CD4-positive, alpha-beta memory T cell (primary cell): ENCODE measurements at regions not wholly inside any gene's neighbourhood (a gene's known extent, or its start where the extent isn't known, plus 50 kb on each side); places are given as distances from the start of the nearest gene placed in this dataset.

Experiments
- CTCF ChIA-PET: fragments of 350-600 bp; sonication (Branson Sonifier 250); formaldehyde crosslinking; loops from one replicate; lab custom pipeline; 2021; ENCODE audit warnings: inconsistent platforms; ENCODE audit not compliant: partially characterized antibody; lab: Charles Lee
- POLR2A ChIA-PET: fragments of 350-600 bp; sonication (Branson Sonifier 250); formaldehyde crosslinking; loops from one replicate; lab custom pipeline; 2021; ENCODE audit not compliant: partially characterized antibody; lab: Charles Lee
- DNase-seq, 5 donors: peaks; one replicate each; pipeline versions ENCODE4 v3.0.0 to v3.0.0-alpha.2; 2020 to 2022; ENCODE audit warnings: mixed read lengths in 1 of 5
- H3K27ac ChIP-seq: one replicate; pipeline ENCODE4 v1.7.0; 2013; ENCODE audit warnings: low read depth, low read length
- H3K27me3 ChIP-seq: 2 replicates; pipeline ENCODE4 v1.7.0; 2013; ENCODE audit warnings: mild to moderate bottlenecking, low read length, moderate library complexity; ENCODE audit not compliant: insufficient read depth
- H3K36me3 ChIP-seq: 2 replicates; pipeline ENCODE4 v1.7.0; 2013; ENCODE audit warnings: mild to moderate bottlenecking, low read length, moderate library complexity; ENCODE audit not compliant: insufficient read depth
- H3K4me1 ChIP-seq: 2 replicates; pipeline ENCODE4 v1.7.0; 2013; ENCODE audit warnings: mild to moderate bottlenecking, low read length, moderate library complexity; ENCODE audit not compliant: insufficient read depth
- H3K4me3 ChIP-seq, 2 donors: one replicate each; pipeline ENCODE4 v1.7.0; 2013; ENCODE audit warnings: low read length in 2 of 2, mild to moderate bottlenecking in 1 of 2
- H3K9me3 ChIP-seq, 2 donors: one replicate each; pipeline ENCODE4 v1.7.0; 2013; ENCODE audit warnings: low read length in 2 of 2, control low read depth in 1 of 2; ENCODE audit not compliant: control insufficient read depth in 1 of 2
- H3K27ac Mint-ChIP-seq, 7 donors: one replicate each; pipeline ENCODE4 v1.8.0; 2020 to 2021; ENCODE audit warnings: mixed read lengths in 7 of 7, mild to moderate bottlenecking in 6 of 7, inconsistent platforms in 3 of 7, moderate library complexity in 3 of 7
- H3K27me3 Mint-ChIP-seq, 2 donors: one replicate each; pipeline ENCODE4 v1.8.0; 2020 to 2021; ENCODE audit warnings: mixed read lengths in 2 of 2
- H3K36me3 Mint-ChIP-seq, 2 donors: one replicate each; pipeline ENCODE4 v1.8.0; 2020 to 2021; ENCODE audit warnings: mixed read lengths in 2 of 2, inconsistent platforms in 1 of 2, mild to moderate bottlenecking in 1 of 2
- H3K4me1 Mint-ChIP-seq, 4 donors: one replicate each; pipeline ENCODE4 v1.8.0; 2020 to 2021; ENCODE audit warnings: mixed read lengths in 4 of 4, mild to moderate bottlenecking in 1 of 4
- H3K4me3 Mint-ChIP-seq, 8 donors: one replicate each; pipeline ENCODE4 v1.8.0; 2020 to 2021; ENCODE audit warnings: mixed read lengths in 8 of 8, mild to moderate bottlenecking in 7 of 8, moderate library complexity in 6 of 8, inconsistent platforms in 3 of 8
- H3K9me3 Mint-ChIP-seq, 8 donors: one replicate each; pipeline ENCODE4 v1.8.0; 2020 to 2021; ENCODE audit warnings: mixed read lengths in 8 of 8, mild to moderate bottlenecking in 5 of 8, inconsistent platforms in 3 of 8, moderate library complexity in 1 of 8
- intact Hi-C: fragments of 100-400 bp; cut with micrococcal nuclease; formaldehyde crosslinking; loops from one replicate; pipeline ENCODE4 v1.15.1; 2023

GRCh38 chr17:15007147-15007553 lies 258.0 kb downstream of the PMP22 start:
- no peaks in the 10 kb centered on the region for H3K4me1 Mint-ChIP-seq
- intact Hi-C loops = no loop called here
- CTCF ChIA-PET = no interaction called here
- Histone ChIP-seq H3K4me1 (no peaks in the 10 kb centered on the region), H3K36me3 (no peaks in the 10 kb centered on the region), H3K4me3 (no peak overlapping the region), H3K27ac (no peak overlapping the region), H3K9me3 (no peaks in the 10 kb centered on the region), H3K27me3 (no peaks in the 10 kb centered on the region)
- DNase-seq = no peak
- no peak overlapping the region for H3K27ac Mint-ChIP-seq
- no peaks in the 10 kb centered on the region for H3K36me3 Mint-ChIP-seq
- peaks cover 2 to 10% of the 10 kb centered on the region in 2 donors for H3K27me3 Mint-ChIP-seq
- POLR2A ChIA-PET = no interaction called here
- H3K9me3 Mint-ChIP-seq = no peaks in the 10 kb centered on the region
- H3K4me3 Mint-ChIP-seq = no peak overlapping the region

- no peak for DNase-seq
- H3K36me3 ChIP-seq = no peaks in the 10 kb centered on the region
- ChIA-PET POLR2A (no interaction called here), CTCF (no interaction called here)
- H3K9me3 ChIP-seq = no peaks in the 10 kb centered on the region
- no peaks in the 10 kb centered on the region for H3K4me1 Mint-ChIP-seq
- H3K27ac Mint-ChIP-seq = no peak overlapping the region
- peaks cover 2 to 10% of the 10 kb centered on the region in 2 donors for H3K27me3 Mint-ChIP-seq
- intact Hi-C loops = no loop called here
- no peak overlapping the region for H3K27ac ChIP-seq
- no peaks in the 10 kb centered on the region for H3K4me1 ChIP-seq
- no peak overlapping the region for H3K4me3 ChIP-seq
- H3K27me3 ChIP-seq = no peaks in the 10 kb centered on the region
- no peak overlapping the region for H3K4me3 Mint-ChIP-seq
- no peaks in the 10 kb centered on the region for H3K9me3 Mint-ChIP-seq
- no peaks in the 10 kb centered on the region for H3K36me3 Mint-ChIP-seq
These were observed 258.6 kb downstream of the PMP22 start for GRCh38 chr17:15006421-15007128.

GRCh38 chr17:15000661-15001060 lies 264.5 kb downstream of the PMP22 start:
- Histone ChIP-seq H3K4me3 (no peak overlapping the region), H3K27me3 (no peaks in the 10 kb centered on the region), H3K4me1 (no peaks in the 10 kb centered on the region), H3K36me3 (no peaks in the 10 kb centered on the region), H3K9me3 (no peaks in the 10 kb centered on the region), H3K27ac (no peak overlapping the region)
- ChIA-PET POLR2A (no interaction called here), CTCF (no interaction called here)
- H3K4me3 Mint-ChIP-seq = no peak overlapping the region
- no peaks in the 10 kb centered on the region for H3K9me3 Mint-ChIP-seq
- intact Hi-C loops = no loop called here
- H3K27ac Mint-ChIP-seq = no peak overlapping the region
- H3K27me3 Mint-ChIP-seq = peaks cover 3 to 10% of the 10 kb centered on the region in 2 donors
- H3K4me1 Mint-ChIP-seq = no peaks in the 10 kb centered on the region
- no peaks in the 10 kb centered on the region for H3K36me3 Mint-ChIP-seq
- no peak for DNase-seq

- H3K27me3 ChIP-seq = no peaks in the 10 kb centered on the region
- Mint-ChIP-seq H3K4me1 (no peaks in the 10 kb centered on the region), H3K9me3 (no peaks in the 10 kb centered on the region), H3K36me3 (no peaks in the 10 kb centered on the region), H3K27me3 (peaks cover 6 to 10% of the 10 kb centered on the region in 2 donors), H3K27ac (no peak overlapping the region), H3K4me3 (no peak overlapping the region)
- DNase-seq = no peak
- no peaks in the 10 kb centered on the region for H3K9me3 ChIP-seq
- intact Hi-C loops = no loop called here
- H3K4me3 ChIP-seq = no peak overlapping the region
- POLR2A ChIA-PET = no interaction called here
- no peaks in the 10 kb centered on the region for H3K4me1 ChIP-seq
- CTCF ChIA-PET = no interaction called here
- no peaks in the 10 kb centered on the region for H3K36me3 ChIP-seq
- H3K27ac ChIP-seq = no peak overlapping the region
These were observed 267.8 kb downstream of the PMP22 start for GRCh38 chr17:14997290-14997689.

GRCh38 chr17:14986127-14986526 lies 279.0 kb downstream of the PMP22 start:
- Mint-ChIP-seq H3K27me3 (peaks cover 2 to 6% of the 10 kb centered on the region in 2 donors), H3K9me3 (peaks cover 0 to 3% (median 0%) of the 10 kb centered on the region in 8 donors), H3K27ac (no peak overlapping the region), H3K4me3 (no peak overlapping the region), H3K4me1 (no peaks in the 10 kb centered on the region), H3K36me3 (no peaks in the 10 kb centered on the region)
- H3K36me3 ChIP-seq = no peaks in the 10 kb centered on the region
- no peak overlapping the region for H3K27ac ChIP-seq
- ChIA-PET POLR2A (no interaction called here), CTCF (no interaction called here)
- H3K4me3 ChIP-seq = no peak overlapping the region
- no peaks in the 10 kb centered on the region for H3K27me3 ChIP-seq
- no peaks in the 10 kb centered on the region for H3K9me3 ChIP-seq
- H3K4me1 ChIP-seq = no peaks in the 10 kb centered on the region
- DNase-seq = no peak
- intact Hi-C loops = no loop called here

- Mint-ChIP-seq H3K9me3 (peaks cover 2 to 48% (median 25%) of the 10 kb centered on the region in 8 donors), H3K27ac (no peak overlapping the region), H3K36me3 (peaks cover 0 to 1% of the 10 kb centered on the region in 2 donors), H3K4me1 (no peaks in the 10 kb centered on the region), H3K27me3 (peaks cover 6 to 11% of the 10 kb centered on the region in 2 donors), H3K4me3 (no peak overlapping the region)
- ChIA-PET POLR2A (no interaction called here), CTCF (no interaction called here)
- no peaks in the 10 kb centered on the region for H3K9me3 ChIP-seq
- no peak overlapping the region for H3K4me3 ChIP-seq
- H3K36me3 ChIP-seq = no peaks in the 10 kb centered on the region
- intact Hi-C loops = no loop called here
- H3K27ac ChIP-seq = no peak overlapping the region
- H3K27me3 ChIP-seq = no peaks in the 10 kb centered on the region
- H3K4me1 ChIP-seq = no peaks in the 10 kb centered on the region
- no peak for DNase-seq
These were observed 292.3 kb downstream of the PMP22 start for GRCh38 chr17:14972844-14973243.

- ChIA-PET POLR2A (no interaction called here), CTCF (no interaction called here)
- Mint-ChIP-seq H3K27ac (no peak overlapping the region), H3K9me3 (peaks cover 2 to 49% (median 25%) of the 10 kb centered on the region in 8 donors), H3K36me3 (peaks cover 0 to 1% of the 10 kb centered on the region in 2 donors), H3K4me3 (no peak overlapping the region), H3K27me3 (peaks cover 4 to 9% of the 10 kb centered on the region in 2 donors), H3K4me1 (no peaks in the 10 kb centered on the region)
- no peak for DNase-seq
- intact Hi-C loops = no loop called here
- H3K27me3 ChIP-seq = no peaks in the 10 kb centered on the region
- no peaks in the 10 kb centered on the region for H3K4me1 ChIP-seq
- no peak overlapping the region for H3K27ac ChIP-seq
- H3K36me3 ChIP-seq = no peaks in the 10 kb centered on the region
- no peaks in the 10 kb centered on the region for H3K9me3 ChIP-seq
- H3K4me3 ChIP-seq = no peak overlapping the region
These were observed 294.1 kb downstream of the PMP22 start for GRCh38 chr17:14971054-14971453.
